GM18508 (cell line): ENCODE measurements at regions not wholly inside any gene's neighbourhood (a gene's known extent, or its start where the extent isn't known, plus 50 kb on each side); places are given as distances from the start of the nearest gene placed in this dataset.
"Not testable (repeated sequence)": the region's sequence is repeated elsewhere in the genome, so short reads cannot be mapped to it uniquely, and the experiment has no call there.

Experiments
- ATAC-seq: cut with Tn5 transposase; IDR thresholded peaks from one replicate; pipeline ENCODE4 v1.9.1; 2021; ENCODE audit warnings: moderate number of reproducible peaks; ENCODE audit not compliant: insufficient read depth, unreplicated experiment

GRCh38 chr4:129968366-129968765 lies 872.4 kb downstream of the C4orf33 start:
- ATAC-seq: no peak

DNA sequence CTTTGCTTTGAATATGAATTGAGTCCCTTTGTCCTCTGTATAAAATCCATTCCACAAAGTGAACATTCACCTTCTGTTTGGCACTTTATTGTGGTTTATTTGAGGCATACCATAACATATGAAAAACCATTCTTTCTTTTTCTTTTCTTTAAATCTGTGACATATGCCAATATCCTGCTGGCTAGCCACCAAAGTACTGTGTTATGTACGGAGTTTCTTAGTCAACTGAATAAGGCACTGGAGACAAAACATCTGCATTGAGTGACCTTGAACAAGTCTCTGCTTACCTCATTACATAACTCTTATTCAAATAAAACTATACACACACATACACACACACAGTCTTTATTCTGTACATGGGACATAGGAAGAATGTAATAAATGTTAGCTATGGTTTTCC lies 872.8 kb downstream of the C4orf33 start:
- no peak for ATAC-seq

DNA sequence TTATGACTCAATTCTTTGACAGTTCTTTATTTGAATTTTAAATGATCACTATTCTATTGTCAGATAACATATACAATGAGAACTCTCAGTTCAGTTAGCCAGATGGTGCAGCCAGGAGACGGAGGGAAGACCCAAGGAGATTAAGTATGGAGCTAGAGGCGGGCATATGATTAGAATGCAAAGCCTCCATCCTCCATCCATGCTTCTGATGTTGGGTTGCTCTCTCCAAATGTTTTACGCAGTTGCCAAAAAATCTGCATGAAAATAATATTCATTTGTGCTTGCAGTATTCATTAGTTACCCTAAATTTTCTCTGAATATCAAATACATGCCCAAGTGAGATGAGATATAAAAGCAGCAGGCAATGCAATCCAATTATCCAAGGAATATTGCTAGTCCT lies 874.8 kb downstream of the C4orf33 start:
- no peak for ATAC-seq

DNA sequence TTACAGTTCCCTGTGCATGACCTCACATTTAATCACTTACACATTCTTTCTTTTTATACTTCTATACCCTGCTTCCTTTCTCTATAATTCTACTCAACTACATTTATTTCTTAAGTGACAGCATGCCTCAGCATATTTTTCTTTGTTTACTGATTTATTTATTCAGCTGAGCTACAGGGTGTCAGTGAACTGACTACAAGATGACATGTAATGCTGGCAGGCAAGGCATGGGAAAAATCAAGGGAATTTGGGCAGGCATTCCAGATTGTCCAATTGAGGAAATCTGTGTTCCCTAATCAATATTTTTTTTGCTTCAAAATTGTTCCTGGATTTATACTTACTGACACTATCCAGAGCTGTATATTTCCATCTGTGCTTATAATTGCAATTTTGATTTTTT lies 875.5 kb downstream of the C4orf33 start:
- ATAC-seq: no peak

DNA sequence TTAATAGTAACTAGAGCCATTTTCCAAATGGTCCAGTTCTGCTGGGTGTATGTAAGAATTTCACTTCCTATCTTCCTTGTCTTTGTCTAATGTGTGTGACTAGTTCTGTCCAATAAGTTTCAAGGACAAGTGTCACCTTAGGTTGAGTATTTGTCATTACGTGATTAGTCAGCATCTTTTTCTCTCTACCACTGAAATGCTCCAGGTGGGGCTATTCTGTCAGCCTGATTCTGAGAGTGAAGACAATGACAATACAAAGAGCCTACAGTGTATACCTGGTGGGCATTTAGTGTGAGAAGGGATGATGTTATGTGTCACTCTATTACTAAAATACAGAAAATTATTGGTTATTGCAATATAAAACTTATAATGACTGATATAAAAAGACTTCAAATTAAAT lies 876.3 kb downstream of the C4orf33 start:
- no peak for ATAC-seq

DNA sequence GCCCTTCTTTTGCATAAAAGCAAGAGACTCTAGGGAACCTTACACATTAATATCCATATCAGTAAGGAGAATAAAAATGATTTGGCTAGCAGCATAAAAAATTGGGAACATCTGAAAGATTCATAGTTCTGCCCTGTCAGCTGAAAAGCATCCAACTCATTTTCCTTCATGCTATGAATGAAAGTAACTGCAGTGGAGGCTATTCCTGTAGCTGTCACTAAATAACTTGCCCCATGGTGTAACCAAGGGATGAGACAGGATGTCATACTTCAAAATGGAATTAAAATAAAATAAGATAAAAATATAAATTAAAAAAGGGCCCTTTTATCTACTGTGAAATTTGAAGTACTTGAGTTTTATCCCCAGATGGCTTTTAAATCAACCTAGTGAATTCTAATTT lies 878.8 kb downstream of the C4orf33 start:
- ATAC-seq: no peak

GRCh38 chr4:129978315-129978714 lies 882.4 kb downstream of the C4orf33 start:
- no peak for ATAC-seq

DNA sequence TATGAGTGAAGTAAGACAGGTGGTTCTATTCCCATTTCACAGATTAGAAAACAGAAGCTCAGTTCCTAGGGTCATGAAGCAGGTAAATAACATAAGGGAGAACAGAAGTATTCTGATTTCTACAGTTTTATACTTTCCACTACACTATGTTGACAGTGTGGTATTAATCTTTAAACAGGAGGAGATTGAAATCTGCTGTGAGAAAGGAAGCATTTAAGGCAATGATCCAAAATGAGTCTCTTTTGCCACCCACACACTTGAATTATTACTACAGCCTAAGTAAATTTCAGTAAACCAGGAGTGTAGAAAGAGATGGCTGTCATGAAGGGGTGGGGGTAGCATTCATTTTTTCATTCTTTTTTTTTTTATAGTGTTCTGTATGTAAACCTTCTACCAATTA lies 893.0 kb downstream of the C4orf33 start:
- no peak for ATAC-seq

DNA sequence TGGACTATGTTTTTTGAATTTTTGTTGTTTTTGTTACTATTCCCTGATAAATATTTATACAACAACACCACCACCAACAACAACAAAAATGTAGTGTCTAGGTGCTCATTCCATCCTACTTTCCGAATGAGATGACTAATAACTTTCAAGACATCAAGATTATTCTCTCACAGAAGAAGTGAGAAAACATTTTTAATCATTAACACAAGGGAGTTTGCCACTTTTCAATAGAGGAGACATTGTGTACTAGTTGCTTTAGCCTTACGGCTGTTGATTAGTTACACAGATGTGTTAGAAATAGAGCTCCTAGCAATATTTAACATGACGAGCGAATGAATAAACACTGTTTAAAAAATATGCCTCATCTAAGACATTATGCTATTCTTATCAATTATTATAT lies 898.8 kb downstream of the C4orf33 start:
- ATAC-seq: peak; percentile 91

- ATAC-seq: no peak
These were observed 902.6 kb downstream of the C4orf33 start for GRCh38 chr4:129998436-129999150.

DNA sequence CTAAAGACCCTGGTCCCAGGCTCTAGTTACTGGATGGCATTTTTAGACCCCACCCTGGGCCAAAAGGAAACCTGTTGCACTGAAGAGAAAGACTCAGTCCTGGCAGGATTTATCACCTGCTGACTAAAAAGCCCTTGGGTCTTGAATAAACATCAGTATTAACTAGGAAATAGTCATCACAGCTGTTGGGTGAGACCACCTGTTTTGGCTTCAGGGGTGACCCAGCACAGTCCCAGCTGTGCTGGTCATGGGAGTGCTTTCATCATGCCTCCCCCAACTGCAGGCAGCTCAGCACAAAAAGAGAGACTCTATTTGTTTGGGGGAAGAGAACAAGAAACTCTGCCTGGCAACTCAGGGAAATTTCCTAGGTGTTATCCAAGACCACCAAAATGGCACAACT lies 903.2 kb downstream of the C4orf33 start:
- no peak for ATAC-seq

- ATAC-seq: no peak
These were observed 912.5 kb downstream of the C4orf33 start for GRCh38 chr4:130008461-130008860.

GRCh38 chr4:130012806-130013205 lies 916.9 kb downstream of the C4orf33 start:
- not testable (repeated sequence) for ATAC-seq

DNA sequence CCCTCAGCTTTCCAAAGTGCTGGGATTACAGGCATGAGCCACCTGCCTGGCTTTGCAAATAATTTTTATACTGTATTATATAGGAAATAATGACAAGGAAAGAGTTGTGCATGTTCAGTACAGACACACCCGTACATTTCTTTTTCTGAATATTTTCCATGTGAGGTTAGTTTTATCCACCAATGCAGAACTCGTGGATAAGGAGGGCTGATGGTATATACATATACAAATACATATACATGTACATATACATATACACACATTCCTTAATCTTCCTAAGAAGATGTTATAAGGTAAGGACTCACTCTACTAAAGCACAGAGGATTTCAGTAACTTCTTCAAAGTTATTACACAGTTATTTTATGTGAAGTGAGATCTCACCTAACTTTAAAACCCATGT lies 925.8 kb downstream of the C4orf33 start:
- no peak for ATAC-seq

- no peak for ATAC-seq
These were observed 927.1 kb downstream of the C4orf33 start for GRCh38 chr4:130023088-130023487.

DNA sequence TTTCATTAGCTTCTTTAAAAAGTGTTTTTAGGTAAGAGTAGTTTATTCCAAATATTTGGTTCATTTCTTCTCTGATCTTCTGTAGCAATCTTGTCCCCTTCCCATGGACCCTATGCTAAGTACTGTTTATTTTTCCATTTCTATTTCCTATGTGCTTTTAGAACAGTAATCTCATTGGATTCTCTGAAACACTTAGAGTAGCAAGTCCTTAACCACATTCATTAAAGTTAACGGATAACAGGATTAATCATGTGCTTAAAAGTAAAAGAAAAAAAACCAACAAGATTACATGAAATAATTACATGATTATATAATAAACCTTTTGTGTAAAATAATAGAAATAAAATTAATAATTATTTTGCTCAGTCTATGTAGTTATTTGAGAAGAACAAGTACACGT lies 929.7 kb downstream of the C4orf33 start:
- ATAC-seq: no peak

GRCh38 chr4:130026185-130026584 lies 930.2 kb downstream of the C4orf33 start:
- no peak for ATAC-seq

- ATAC-seq: no peak
These were observed 932.0 kb downstream of the C4orf33 start for GRCh38 chr4:130027973-130028372.

GRCh38 chr4:130028552-130028951 lies 932.6 kb downstream of the C4orf33 start:
- peak; percentile 98 for ATAC-seq

GRCh38 chr4:130029442-130029841 lies 933.5 kb downstream of the C4orf33 start:
- no peak for ATAC-seq

GRCh38 chr4:130031858-130032257 lies 935.9 kb downstream of the C4orf33 start:
- ATAC-seq: no peak

DNA sequence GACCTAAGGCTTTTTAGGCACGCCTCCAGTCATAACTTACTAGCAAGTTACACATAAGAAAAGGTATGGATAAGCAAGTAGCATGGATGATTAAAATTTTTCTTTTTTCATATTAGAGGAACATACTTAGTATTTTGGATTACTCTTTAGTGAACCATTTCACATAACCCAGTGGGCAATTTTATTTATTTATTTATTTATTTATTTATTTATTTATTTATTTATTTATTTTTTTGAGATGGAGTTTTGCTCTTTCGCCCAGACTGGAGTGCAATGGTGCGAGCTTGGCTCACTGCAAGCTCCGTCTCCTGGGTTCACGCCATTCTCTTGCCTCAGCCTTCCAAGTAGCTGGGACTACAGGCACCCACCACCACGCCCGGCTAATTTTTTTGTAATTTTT lies 937.7 kb downstream of the C4orf33 start:
- ATAC-seq: not testable (repeated sequence)

DNA sequence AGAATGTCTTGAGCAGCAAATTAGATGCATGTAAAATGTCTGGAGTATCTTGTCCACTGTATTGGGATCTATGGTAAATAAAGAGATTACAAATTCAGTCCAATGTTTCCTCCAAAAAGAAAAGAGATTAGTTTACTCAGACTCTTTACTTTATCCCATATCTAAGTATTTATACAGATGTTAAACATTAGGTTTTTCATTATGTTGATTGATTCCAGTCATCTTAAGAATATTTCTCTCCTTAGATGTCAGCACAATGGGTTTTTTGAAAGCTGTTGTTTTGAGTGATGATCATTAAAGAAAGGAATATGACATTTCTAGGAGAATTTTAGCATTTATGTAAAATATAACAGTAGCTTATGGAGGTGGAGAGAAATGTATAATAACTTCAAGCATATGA lies 938.9 kb downstream of the C4orf33 start:
- no peak for ATAC-seq
